ENCODE measurements at regions not wholly inside any gene's neighbourhood (a gene's known extent, or its start where the extent isn't known, plus 50 kb on each side); places are given as distances from the start of the nearest gene placed in this dataset.
"Not testable (repeated sequence)": the region's sequence is repeated elsewhere in the genome, so short reads cannot be mapped to it uniquely, and the experiment has no call there.

- TF ChIP-seq CTCF (IDR thresholded peaks at IDR 0.05; ENCODE audit: low read length); EZH2phosphoT487 (IDR thresholded peaks at IDR 0.05; ENCODE audit: low read length); EZH2 (optimal IDR thresholded peaks at IDR 0.05; ENCODE audit: low read depth, low read length): not testable (repeated sequence)
Measured at GRCh38 chr5:21494033-21494432, 1359.1 kb downstream of the CDH12 start.

Data from MM.1S (cell line).